Jurkat, Clone E6-1 (cell line): ENCODE measurements at regions not wholly inside any gene's neighbourhood (a gene's known extent, or its start where the extent isn't known, plus 50 kb on each side); places are given as distances from the start of the nearest gene placed in this dataset.
A peak's percentile ranks its signal among the peaks of the same experiment; 100 is the strongest.

Experiments
- DNase-seq: peaks from one replicate; pipeline ENCODE4 v3.0.0-alpha.2; 2011; ENCODE audit warnings: low read depth, low spot score
- H3K4me3 ChIP-seq: 2 replicates; pipeline ENCODE4 v1.5.1; 2011; ENCODE audit warnings: mild to moderate bottlenecking, low read length, control low read depth, moderate library complexity

DNA sequence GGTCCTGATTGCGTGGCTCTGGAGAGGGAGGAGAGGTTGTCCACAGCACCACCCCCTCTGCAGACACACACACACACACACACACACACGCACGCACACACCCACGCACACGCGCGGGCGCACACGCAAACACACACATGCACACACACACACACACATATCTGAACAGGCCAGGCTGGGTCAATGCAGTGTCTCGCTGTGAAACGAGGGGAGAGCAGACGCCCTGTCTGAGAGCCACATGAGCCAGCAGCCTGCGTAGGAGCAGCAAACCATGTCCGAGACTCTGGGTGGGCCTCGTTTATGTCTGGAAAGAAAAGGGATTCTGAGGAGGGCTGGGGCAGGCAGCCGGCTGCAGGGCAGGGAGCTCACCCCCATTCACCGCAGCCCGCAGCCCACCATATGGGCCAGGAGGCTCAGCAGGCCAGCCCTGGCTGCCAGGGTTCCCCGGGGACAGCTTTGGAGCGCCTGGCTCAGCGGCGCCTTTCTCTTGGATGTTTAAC is 93.3 kb upstream of the TNRC6C start:
- no peak overlapping the region for H3K4me3 ChIP-seq
- DNase-seq, result no peak

DNA sequence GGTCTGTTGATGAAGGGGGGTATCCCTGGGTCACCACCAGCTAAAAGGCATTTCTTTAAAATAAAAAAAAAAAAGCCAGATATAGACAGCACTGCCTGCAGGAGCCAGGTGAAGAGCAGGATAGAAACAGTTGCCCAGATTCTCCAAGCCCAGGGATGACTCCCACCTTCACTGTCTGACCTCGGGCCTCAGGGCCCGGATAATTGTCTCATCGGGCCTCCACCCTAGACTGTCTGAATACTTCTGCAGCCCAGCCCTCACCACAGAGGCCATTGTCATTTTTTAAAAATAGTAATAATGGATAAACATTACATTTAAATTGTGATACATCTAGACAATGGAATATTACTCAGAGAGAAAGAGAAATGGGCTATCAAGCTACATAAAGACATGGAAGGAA is 92.8 kb upstream of the TNRC6C start:
- no peak for DNase-seq
- no peak overlapping the region for H3K4me3 ChIP-seq

DNA sequence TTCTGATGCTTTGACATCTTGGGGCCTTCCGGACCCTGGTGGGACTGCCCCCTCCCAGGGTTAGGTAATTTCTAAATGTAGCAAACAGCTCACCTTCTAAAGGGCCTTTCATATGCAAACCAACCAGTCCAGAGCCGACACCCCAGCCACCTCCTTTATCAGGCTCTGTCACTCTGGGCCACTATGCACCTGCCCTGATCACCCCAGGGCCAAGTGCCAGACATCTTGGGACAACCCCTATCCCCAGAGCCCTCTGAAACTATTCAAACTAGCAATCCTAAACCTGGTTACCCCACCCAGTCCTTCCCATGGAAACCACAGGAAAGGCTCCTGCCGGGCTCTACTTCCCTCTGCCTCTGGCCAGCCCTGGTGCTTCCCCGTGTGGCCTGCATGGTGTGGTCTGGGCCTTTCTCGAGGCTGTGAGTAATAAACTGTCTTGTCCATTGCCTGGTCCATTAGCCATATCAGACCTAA is 91.2 kb upstream of the TNRC6C start:
- no peak overlapping the region for H3K4me3 ChIP-seq
- no peak for DNase-seq

DNA sequence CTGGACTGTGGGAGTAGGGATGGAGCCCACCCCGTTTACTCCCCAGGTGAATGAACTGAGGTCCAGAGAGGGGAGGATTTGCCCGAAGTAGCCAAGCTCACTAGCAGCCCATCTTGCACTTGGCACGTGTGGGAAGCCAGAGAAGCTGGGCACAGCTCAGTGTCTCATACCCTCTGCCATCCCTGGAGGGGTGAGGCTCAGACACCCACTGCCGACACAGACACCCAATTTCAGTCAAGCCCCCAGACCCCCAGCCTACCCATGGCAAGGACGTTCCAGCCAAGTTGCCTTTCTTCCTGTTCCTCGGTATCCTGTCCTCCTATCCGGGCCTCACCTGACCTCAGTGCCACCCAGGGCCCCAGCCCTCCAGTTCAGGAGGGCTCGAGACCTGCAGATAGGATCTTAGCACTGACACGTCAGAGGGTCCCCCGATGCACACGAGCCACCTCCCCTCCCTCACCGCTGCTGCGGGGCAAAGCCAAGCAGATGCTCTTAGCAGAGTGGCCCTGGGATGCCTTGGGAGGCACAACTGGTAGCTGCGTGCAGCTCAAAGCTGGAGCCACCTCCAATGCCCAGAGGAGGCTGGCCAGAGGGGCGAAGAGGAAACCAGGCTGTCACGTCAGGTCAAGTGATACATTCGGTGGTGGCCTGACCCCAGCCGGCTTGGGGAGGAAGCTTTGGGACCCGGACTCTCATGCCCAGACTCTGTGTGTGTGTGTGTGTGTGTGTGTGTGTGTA is 90.4 kb upstream of the TNRC6C start:
- DNase-seq, result no peak
- H3K4me3 ChIP-seq, result no peak overlapping the region

DNA sequence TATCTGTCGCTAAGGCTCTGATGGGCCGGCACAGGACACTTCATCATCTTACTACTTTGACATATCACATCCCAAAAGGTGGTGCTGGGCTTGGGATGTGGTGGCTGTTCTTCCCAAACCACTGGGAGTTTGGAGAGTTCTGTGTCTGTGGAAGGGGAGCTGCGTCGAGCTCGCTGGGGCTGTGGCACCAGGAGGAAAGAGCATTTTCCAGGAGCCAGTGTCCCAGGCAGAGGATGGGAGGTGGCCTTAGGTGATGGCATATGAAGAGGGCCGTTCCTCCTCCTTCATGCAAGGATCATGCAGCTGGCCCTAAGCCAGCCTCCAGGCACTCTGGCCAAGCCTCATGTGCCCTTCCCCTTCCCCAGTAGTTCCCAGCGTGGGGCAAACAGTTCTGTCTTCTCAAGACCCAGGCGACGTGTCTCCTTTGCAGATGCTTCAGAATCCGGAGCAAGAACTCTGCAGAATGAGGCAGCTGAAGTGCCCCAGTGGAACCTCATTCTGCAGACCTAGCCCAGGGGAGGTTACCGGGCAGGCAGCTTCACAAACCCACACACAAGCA is 89.4 kb upstream of the TNRC6C start:
- no peak for DNase-seq
- no peak overlapping the region for H3K4me3 ChIP-seq

DNA sequence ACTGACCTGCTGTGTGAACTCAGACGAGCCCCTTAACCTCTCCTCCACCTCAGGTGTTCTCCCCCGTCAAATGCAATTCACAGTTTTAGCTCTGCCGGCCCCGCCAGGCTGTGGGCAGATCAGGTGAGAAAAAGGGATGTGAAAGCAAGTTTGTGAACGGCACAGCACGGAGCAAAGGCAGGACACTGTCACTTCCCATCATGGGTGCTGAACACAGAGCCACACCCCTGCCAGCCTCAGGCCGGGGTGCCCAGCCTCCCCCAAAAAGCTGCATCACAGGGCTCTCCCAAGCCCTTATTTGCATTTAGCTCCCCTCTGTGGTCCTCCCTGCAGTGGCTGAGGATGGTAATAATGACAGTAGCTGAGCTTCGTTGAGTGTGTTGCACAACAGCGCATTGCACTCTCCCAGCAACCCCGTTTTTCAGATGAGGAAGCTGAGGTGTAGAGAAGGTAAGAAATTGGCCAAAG is 88.8 kb upstream of the TNRC6C start:
- H3K4me3 ChIP-seq, result no peak overlapping the region
- DNase-seq, result no peak

DNA sequence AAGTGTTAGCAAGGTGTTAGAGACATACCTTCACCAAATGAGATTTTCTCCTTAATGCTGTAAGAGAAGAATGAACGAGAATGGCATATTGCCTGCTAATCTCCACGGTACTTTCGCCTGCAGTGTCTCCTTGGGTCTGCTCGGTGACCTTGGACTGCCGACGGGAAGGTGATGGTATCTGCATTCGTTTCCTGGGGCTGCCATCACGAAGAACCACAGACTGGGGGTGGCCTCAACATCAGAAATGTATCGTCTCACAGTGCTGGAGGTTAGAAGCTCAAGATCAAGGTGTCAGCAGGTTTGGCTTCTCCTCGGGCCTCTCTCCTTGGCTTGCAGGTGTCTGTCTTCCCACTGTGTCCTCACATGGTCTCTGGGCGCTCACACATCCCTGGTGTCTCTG is 86.3 kb upstream of the TNRC6C start:
- no peak overlapping the region for H3K4me3 ChIP-seq
- no peak for DNase-seq

DNA sequence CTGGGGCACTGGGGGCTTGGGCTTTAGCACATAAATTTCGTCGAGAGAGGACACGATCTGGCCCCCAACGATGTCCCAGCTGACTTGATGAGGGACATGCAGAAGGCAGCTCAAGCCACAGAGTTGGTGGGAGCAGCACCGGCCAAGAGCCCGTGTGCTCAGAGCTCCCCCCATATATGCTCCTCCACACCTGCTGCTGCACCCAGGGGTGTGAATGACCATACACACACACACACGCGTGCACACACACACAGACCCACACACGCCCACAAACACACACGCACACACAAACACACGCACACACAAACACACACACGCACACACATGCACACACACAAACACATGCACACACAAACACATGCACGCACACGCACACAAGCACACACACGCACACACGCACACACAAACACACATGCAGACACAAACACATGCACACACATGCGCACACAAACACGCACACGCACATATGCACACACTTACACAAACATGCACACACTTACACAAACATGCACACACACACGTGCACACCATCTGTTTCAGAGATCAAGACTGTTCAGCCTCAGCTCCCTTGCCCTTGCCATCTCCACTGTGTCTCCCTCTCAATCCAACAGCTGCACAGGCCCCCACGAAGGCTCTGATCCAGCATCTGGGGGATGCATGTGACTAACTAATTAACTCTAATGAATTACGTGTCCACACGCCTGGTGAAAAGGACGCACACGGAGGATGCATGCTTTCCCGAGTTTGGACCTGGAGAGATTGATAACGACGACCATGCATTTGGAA is 85.6 kb upstream of the TNRC6C start:
- H3K4me3 ChIP-seq, result no peak overlapping the region
- DNase-seq, result no peak

DNA sequence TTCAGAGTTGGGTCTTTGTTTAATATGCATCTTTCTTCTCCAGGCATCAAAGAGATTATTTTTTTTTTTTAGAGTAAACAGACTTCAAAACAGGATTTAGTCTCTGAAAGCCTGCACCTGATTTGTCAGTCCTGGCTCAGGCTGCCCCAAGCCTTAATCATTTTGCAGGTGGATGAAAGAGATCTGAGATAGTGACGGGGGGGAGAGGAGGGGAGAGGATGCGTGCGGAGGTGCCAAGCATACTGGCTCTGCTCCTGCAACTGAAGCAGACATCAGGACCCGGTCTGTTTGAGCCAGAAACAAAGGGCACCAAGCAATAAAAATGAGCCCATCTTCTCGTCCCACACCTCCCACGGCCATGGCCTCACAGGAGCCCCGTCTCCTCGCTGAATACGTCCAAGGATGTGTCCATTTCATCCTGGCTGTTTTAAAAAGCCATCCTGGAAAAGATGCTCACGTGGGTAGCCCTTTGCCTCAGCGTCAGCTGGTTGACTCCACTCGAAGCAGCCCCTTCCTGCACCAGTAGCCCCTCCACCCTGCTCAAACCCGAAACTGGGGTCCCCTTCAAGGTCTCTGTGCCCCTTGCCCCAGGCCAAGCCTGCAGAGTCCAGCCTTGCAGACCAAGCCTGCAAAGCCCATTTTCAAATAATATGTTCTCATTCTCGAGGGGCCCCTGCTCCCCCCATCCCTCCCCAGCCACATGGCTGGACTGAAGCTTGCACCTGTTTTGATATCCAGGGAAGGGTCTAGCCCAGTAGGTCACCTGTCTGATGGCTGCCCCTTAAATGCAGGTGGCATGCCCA is 84.8 kb upstream of the TNRC6C start:
- DNase-seq, result peak; percentile 90
- H3K4me3 ChIP-seq, result peak overlapping the region; percentile 20

DNA sequence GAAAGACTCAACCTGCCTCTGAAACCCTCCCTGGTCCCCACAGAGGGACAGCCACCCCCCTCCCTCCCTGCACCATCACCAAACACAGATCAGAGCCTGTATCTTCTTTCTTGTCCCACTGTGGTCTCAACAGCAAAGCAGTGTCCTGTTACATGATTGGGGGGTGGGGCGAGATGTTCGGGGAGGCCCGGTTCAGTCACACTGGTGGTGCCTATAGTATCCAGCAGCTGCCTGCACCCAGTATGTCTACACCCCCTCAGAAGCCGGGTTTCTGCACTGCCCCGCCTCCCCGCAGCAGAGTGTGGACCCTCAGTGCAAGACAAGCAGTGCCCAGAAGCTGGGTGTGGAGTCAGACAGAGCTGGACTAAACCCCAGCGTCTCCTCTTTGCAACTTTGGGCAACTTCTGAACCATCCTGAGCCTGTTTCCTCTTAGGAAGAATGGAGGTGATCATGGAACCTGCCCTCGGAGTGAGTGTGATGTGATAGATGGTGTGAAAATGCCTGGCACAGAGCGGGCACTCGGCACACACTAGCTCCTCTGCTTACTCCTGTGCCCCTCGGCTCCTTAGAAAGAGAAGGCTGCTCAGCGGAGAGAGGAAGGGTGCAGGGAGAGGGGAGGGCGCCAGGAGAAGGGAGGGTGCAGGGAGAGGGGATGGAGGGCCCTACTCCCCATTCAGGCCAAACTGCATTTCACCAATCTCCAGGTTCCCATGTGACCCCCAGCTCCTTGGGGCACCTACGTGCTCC is 84.0 kb upstream of the TNRC6C start:
- DNase-seq, result no peak
- H3K4me3 ChIP-seq, result no peak overlapping the region

DNA sequence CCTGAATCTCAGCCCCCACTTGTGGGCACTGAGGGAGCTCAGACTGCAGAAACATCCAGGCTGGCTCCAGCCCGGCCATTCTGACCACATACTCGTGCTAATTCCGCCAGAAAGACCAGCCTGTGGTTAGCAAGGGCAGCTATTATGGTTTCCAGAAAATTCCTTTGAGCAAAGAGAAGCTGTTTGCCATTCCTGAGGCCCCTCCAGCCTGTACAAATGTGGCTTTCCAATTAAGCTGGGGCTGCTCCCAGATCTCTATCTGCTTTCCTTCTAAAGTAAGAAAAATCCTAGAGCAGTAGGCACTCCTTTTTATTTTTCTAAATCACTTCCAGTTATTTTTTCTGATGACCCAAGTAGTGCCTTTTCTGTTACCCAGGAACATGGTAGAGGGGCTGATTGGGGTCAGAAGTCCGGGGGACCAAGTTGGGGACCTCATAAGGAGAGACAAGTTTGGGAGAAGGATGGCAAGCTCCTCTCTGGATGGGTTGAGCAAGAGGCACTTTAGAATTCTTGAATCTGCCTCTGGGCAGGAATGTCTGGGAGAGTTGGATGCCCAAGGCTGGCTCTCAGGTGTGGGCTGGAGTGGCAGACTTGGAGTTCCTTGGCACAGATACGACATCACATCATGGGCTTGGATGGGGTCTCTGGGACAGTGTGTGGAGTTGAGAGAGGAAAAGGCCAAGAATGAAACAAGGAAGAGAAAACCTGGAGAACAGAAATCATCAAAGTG is 83.3 kb upstream of the TNRC6C start:
- no peak for DNase-seq
- no peak overlapping the region for H3K4me3 ChIP-seq

DNA sequence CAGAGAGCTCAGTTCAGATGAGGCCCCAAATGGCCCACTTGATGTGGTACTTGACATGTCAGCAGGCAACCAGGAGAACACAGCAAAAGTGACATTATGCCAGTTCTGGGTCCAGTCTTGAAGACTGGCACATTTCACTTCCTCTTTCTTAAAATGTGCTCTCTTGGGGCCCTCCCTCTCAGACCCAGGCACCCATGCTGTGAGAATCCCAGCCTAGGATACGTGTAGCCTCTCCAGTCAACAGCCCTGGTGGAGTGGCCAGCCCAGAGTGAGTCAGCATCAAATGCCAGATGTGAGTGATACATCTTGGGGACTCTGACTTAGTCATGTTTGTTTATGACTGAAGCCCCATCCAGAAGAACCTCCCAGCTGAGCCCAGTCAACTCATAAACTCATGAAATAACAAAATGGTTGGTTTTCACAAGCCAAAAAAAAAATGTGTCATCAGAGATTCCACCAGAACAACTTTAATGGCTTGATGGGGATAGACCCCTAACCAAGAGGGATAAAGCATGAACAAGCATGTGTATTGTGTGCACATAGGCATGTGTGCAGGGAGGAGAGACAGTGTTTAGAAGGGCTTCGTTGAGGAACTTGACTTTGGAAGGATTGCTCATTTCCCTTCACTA is 82.5 kb upstream of the TNRC6C start:
- no peak for DNase-seq
- H3K4me3 ChIP-seq, result no peak overlapping the region

DNA sequence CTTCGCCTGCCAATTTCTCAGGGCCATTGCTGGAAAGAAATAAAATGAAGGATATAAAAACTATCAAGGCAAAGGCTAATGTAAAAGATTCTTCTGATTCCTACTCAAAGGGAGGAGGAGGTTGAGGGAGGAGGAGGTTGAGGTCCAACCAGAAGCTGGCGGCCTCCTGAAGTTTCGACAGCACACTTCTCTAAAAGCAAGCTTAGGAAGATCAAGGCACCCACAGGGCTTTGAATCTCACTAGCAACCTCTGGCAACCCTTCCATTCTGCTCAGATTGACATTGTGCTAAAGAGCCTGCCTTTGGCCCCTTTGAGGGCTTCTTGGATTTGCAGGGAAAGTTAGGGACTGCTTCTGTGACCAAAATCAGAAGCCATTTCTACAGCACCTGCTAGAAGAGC is 81.5 kb upstream of the TNRC6C start:
- peak; percentile 67 for DNase-seq
- no peak overlapping the region for H3K4me3 ChIP-seq

DNA sequence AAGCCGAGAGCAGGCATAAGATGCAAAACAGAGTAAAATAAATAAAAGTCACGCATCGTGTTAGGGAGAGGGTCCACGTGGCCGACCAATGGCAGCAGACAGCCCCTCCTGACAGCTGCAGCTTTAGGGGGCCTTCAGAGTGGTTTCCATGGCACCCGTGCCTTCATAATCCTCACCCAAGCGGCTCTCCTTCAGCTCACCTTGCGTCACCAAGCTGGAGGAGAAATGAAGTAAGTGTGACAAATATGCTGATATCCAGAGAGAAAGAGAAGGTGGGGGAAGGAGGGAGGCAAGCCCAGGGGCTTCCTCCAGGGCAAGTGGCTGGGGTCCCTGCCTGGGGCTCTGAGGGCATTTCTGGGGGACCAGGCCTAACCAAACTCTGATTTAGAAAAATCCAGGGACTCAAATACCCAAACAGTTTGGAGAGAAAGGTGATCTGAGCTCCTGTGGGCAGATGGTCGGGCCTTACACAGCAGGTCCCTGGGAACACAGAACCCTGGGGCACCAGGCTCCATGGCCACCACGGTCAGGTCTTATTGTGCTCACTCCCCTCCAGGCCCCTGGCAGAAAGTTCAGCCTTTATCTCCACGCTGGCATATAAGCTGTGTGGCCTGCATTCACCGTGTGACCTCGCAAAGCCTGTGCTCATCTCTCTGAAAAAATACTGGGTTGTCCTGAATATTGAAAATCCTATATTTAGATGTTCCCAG is 80.7 kb upstream of the TNRC6C start:
- H3K4me3 ChIP-seq, result no peak overlapping the region
- no peak for DNase-seq

DNA sequence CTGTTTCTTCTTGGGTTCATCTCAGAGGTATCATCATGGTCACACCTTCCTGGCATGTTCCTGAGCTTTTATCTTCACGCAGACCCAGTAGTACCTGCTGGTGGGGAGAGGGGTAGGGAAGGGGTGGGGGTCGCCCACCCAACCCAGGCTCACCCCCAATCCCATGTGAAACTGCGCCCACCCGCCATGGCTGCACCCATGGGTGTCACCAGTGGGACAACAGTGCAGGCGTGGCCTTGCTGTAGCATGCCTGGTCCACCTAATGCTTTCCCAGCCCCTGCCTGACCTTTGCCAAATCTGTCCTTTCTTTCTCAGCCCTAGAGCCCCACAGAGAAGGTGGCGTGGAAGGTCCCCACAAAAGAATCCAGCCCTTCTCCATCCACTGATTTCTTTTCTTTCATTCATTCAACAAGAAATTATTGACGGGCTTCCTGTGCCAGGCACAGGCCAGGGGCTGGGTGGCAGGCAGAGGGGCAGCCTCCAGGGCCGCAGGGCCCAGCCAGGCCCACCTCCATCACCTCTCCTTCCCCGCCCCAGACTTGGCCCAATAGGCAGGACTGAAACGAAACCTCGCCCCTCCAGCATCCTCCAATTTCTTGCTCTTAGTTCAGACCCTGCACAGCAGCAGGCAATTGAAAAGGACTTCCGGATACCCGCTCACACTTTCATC is 79.1 kb upstream of the TNRC6C start:
- H3K4me3 ChIP-seq, result no peak overlapping the region
- no peak for DNase-seq

DNA sequence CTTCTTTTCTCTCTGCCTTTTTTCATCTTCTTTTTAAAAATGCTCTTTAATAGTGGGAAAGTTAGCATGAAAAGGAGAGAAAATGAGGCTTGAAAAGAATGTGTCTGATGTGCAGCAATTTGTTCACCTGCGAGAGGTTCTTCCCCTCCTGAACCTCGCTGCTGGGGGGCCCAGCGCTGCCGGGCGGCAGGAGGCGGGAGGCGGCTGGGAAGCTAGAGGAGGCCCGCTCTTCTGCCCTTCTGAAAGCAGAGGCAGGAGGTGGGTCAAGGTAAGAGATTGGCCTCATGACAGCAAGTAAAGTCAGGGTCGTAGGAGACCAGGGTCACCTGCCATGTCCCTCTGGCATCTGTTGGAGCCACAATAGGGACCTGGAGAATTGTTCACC is 78.6 kb upstream of the TNRC6C start:
- no peak overlapping the region for H3K4me3 ChIP-seq

More for the DNA sequence above, 78.6 kb upstream of the TNRC6C start:
- DNase-seq, result no peak
